VCaP (cell line): ENCODE measurements at regions not wholly inside any gene's neighbourhood (a gene's known extent, or its start where the extent isn't known, plus 50 kb on each side); places are given as distances from the start of the nearest gene placed in this dataset.

Source experiments
- H3K27ac ChIP-seq: fragments of 450-650 bp; 2 replicates; pipeline ENCODE4 v1.5.1; 2017
- TF ChIP-seq, protein P1 (sequence below): fragments of 450-650 bp; conservative IDR thresholded peaks from 2 replicates; pipeline ENCODE4 v1.5.1; 2017; ENCODE audit warnings: mild to moderate bottlenecking, moderate library complexity

DNA sequence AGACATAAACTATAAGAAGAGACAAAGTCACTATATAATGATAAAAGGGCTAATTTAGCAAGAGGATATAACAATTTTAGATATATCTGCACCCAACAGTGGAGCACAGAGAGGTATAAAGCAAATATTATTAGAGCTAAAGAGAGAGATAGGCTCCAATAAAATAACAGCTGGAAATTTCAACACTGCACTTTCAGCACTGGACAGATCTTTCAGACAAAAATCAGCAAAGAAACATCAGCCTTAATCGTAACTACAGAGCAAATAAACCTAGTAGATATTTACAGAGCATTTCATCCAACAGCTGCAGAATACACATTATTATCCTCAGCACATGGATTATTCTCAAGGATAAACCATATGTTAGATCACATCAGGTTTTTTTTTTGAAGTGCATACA lies 642.9 kb downstream of the AMY1C start:
- H3K27ac ChIP-seq = no peak overlapping the region
- TF ChIP-seq, protein P1, sequence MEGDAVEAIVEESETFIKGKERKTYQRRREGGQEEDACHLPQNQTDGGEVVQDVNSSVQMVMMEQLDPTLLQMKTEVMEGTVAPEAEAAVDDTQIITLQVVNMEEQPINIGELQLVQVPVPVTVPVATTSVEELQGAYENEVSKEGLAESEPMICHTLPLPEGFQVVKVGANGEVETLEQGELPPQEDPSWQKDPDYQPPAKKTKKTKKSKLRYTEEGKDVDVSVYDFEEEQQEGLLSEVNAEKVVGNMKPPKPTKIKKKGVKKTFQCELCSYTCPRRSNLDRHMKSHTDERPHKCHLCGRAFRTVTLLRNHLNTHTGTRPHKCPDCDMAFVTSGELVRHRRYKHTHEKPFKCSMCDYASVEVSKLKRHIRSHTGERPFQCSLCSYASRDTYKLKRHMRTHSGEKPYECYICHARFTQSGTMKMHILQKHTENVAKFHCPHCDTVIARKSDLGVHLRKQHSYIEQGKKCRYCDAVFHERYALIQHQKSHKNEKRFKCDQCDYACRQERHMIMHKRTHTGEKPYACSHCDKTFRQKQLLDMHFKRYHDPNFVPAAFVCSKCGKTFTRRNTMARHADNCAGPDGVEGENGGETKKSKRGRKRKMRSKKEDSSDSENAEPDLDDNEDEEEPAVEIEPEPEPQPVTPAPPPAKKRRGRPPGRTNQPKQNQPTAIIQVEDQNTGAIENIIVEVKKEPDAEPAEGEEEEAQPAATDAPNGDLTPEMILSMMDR = no peak

DNA sequence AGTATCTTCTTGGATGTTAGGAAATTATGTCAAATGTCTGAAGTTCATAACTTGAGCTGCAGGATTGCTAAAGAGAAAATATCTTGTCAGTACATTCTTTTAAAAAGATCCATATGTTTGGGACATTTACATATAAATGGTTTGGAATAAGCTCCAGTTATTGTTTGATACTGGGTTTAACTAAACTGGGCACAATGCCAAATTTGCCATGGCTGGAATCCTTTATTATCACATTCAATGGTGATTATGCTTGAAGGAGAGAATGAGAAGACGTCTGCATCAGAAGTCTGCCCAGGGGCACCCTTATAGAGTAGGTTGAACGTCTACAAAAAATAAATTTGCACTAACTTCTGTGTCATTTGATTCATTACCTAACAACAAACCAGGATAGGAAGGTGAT lies 652.5 kb downstream of the AMY1C start:
- no peak overlapping the region for H3K27ac ChIP-seq
- TF ChIP-seq, protein P1 = no peak

DNA sequence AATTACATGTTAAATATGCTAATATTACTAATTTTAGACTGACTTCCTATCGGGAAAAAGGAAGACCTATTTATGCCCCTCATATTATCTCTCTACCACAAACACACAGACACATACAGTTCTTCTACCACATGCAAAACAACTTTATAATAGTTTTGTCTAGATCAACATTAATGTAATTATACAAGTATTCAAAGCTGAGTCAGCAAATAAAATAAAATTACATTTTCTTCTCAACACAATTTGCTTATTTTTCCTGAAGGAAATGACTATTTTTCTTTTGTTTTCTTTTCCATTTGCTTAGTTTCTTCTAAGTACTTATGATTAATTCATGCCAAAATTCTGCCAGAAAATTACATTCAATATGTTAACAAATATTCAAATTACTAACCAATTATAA lies 654.2 kb downstream of the AMY1C start:
- H3K27ac ChIP-seq = no peak overlapping the region
- TF ChIP-seq, protein P1 = no peak

DNA sequence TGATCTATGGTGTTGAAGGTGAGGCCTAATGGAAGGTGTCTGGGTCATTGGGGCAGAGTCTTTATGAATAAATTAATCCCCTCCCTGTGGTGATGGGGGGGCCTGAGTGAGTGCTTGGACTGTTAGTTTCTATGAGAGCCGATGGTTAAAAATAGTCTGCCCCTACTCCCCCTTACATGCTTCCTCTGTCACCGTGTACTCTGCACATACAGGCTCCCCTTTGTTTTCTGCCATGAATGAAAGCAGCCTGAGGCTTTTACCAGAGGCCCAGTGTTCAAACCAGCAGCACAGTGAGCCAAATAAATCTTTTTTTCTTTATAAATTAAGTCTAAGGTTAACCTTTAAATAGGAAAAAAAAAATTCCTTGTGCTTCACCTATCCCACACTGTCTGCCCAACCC lies 657.0 kb downstream of the AMY1C start:
- TF ChIP-seq, protein P1 = no peak
- no peak overlapping the region for H3K27ac ChIP-seq

DNA sequence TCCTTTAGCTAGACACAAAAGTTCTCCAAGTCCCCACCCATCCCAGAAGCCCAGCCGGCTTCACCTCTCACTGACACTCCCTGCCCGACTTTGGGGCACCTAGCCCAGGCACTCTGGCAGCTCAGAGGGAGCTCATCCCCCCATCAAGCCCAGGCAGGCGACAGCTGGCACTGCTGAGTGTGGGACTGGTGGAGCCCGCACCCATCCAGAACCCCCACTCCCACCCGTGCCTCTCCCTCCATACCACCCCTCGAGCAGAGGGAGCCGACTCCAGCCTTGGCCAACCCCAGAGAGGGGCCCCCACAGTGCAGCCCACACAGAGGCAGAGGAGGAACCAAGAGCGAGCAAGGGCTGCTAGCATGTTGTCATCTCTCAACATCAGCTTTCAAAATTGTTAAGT lies 658.6 kb downstream of the AMY1C start:
- TF ChIP-seq, protein P1 = no peak
- no peak overlapping the region for H3K27ac ChIP-seq

DNA sequence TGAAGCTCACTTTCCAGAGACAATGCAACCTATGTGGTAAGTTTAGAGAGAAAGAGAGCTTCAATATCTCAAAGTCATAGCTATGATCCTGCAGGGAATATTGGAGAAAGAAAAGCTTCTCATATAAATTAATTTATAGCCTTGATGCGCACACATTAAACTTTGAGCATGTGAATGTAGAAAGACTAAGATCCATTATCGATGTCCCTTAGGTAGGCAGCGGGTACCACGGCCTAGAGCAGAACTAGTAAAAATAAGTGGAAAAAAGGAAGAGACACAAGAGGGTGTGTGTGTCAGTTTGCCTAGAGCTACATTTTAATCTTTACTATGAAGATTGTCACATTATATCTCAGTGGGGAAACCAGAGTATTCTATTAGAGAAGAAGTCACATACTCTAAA lies 685.6 kb downstream of the AMY1C start:
- H3K27ac ChIP-seq = no peak overlapping the region
- TF ChIP-seq, protein P1 = no peak

DNA sequence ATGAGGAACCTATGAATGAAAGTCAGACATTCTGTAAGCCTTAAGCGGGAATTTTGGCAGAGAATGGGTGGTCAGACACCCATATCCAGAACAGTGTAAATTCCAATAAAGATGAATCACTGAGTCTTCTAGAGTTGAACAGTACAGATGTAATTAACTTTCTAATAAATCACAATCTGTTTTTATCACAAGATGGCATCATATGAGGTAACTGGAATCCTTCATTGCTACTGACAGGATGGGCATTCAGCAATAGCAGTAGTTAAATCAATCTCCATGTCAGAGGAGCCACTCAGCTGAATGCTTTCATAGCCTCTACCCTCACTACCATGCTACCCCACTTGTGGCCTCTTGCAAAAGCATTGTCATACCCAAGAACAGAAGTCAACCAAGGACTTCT lies 690.3 kb downstream of the AMY1C start:
- TF ChIP-seq, protein P1 = no peak
- no peak overlapping the region for H3K27ac ChIP-seq

DNA sequence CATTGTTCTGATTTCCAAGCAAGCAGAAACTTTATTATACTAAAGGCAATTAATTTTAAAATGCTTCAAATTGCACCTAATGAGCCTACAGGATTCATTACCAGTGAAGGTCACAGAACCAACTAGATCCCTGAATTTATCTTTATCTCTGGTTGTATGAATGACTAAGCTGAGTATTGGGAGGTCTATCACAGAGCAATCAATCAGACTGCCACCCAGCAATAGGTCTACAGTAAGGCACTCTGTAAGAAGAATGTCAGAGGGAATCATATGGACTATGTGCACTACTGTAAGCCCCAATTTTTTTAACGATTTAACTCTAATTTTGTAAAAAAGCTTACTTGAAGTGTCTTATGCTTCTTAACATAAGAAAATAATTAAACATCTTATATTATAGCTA lies 707.0 kb downstream of the AMY1C start:
- H3K27ac ChIP-seq = no peak overlapping the region

More for the DNA sequence above, 707.0 kb downstream of the AMY1C start:
- TF ChIP-seq, protein P1 = no peak
